ENCODE measurements at regions not wholly inside any gene's neighbourhood (a gene's known extent, or its start where the extent isn't known, plus 50 kb on each side); places are given as distances from the start of the nearest gene placed in this dataset.

GRCh38 chr10:84587789-84588188 is 259.4 kb downstream of the CCSER2 start:
- H2AFZ ChIP-seq (ENCODE audit: low read length), result no peak overlapping the region
- no peak overlapping the region for H3K4me3 Mint-ChIP-seq
- peak; percentile 51 for DNase-seq
- no peaks in the 10 kb centered on the region for H3K23me2 ChIP-seq (ENCODE audit: insufficient read length, low read depth, low read length, poor library complexity, severe bottlenecking)
- peaks cover 8% of the 10 kb centered on the region for H3K4me1 ChIP-seq (ENCODE audit: insufficient read depth, low read length)
- H3K4ac ChIP-seq (ENCODE audit: low read depth, low read length), result no peak overlapping the region
- no peaks in the 10 kb centered on the region for H3K9me3 ChIP-seq (ENCODE audit: control insufficient read depth, low read depth, low read length)
- H3K4me1 Mint-ChIP-seq, result peaks cover 35 to 40% of the 10 kb centered on the region in 2 experiments
- H2BK5ac ChIP-seq (ENCODE audit: insufficient read length, low read length), result no peak overlapping the region
- H3K27ac ChIP-seq (ENCODE audit: insufficient read length, low read depth, low read length), result no peak overlapping the region
- H3K27me3 ChIP-seq (ENCODE audit: insufficient read depth, low read length), result no peaks in the 10 kb centered on the region
- no peak overlapping the region for H3K27ac Mint-ChIP-seq
- no peak overlapping the region for H3K14ac ChIP-seq (ENCODE audit: insufficient read depth, low read length)
- H2AK5ac ChIP-seq (ENCODE audit: insufficient read length, low read length), result no peak overlapping the region
- no peaks in the 10 kb centered on the region; a peak in 1 of 7 replicates for H3K36me3 Mint-ChIP-seq (ENCODE audit: insufficient read depth in 1 of 3, low read depth in 3 of 3)
- no peak overlapping the region for H3K4me2 ChIP-seq (ENCODE audit: insufficient read depth, insufficient read length, low read length)
- no peak overlapping the region for H4K91ac ChIP-seq (ENCODE audit: insufficient read length, low read depth, low read length)
- no peaks in the 10 kb centered on the region for H4K20me1 ChIP-seq (ENCODE audit: control insufficient read depth, insufficient read depth, insufficient read length)
- H2BK15ac ChIP-seq (ENCODE audit: low read depth, low read length), result no peak overlapping the region
- no peak overlapping the region for H3T11ph ChIP-seq (ENCODE audit: low read length)
- H2BK120ac ChIP-seq (ENCODE audit: low read depth, low read length, poor library complexity, severe bottlenecking), result no peak overlapping the region
- no peak overlapping the region for H2BK12ac ChIP-seq (ENCODE audit: insufficient read length, low read depth, low read length)
- no peak overlapping the region for H4K8ac ChIP-seq (replicated peaks; ENCODE audit: insufficient read length, low read depth, low read length)
- no peak overlapping the region for H3K18ac ChIP-seq (ENCODE audit: insufficient read length, low read depth, low read length)
- no peak for TF ChIP-seq CTCF (conservative IDR thresholded peaks at IDR 0.05)
- H3K79me2 ChIP-seq (ENCODE audit: insufficient read depth, low read length), result no peaks in the 10 kb centered on the region
- H2BK20ac ChIP-seq (ENCODE audit: low read depth, low read length, poor library complexity, severe bottlenecking), result no peak overlapping the region
- peaks cover 49% of the 10 kb centered on the region for H3K27me3 Mint-ChIP-seq (ENCODE audit: low read depth)
- no peak overlapping the region for H3K9ac ChIP-seq (ENCODE audit: extremely low read depth, insufficient read length, low read length)
- no peaks in the 10 kb centered on the region for H3K79me1 ChIP-seq (ENCODE audit: insufficient read depth, low read depth, low read length, poor library complexity, severe bottlenecking)
- no peak overlapping the region for H3K23ac ChIP-seq (ENCODE audit: insufficient read length, low read depth, low read length)
- H3K9me3 Mint-ChIP-seq, result peaks cover 0 to 3% of the 10 kb centered on the region in 2 experiments; a peak in 1 of 5 replicates
- no peak overlapping the region for H4K5ac ChIP-seq (ENCODE audit: insufficient read length, low read depth, low read length)
- H3K56ac ChIP-seq (ENCODE audit: insufficient read length, low read depth, low read length), result no peak overlapping the region

All from H9 (cell line).